Ishikawa (cell line): ENCODE measurements at regions not wholly inside any gene's neighbourhood (a gene's known extent, or its start where the extent isn't known, plus 50 kb on each side); places are given as distances from the start of the nearest gene placed in this dataset.

Experiments
- CEBPB ChIP-seq: IDR thresholded peaks from 2 replicates; pipeline ENCODE4 v1.6.1; 2012
- CREB1 ChIP-seq: IDR thresholded peaks from 2 replicates; pipeline ENCODE4 v1.6.1; 2012; ENCODE audit warnings: low read depth
- EGR1 ChIP-seq: IDR thresholded peaks from 2 replicates; pipeline ENCODE4 v1.6.1; 2012
- EP300 ChIP-seq: IDR thresholded peaks from 2 replicates; pipeline ENCODE4 v1.6.1; 2012; ENCODE audit warnings: borderline replicate concordance
- FOXM1 ChIP-seq: IDR thresholded peaks from 2 replicates; pipeline ENCODE4 v1.6.1; 2012; ENCODE audit warnings: low read depth, borderline replicate concordance
- MAX ChIP-seq: IDR thresholded peaks from 2 replicates; pipeline ENCODE4 v1.6.1; 2012
- NFIC ChIP-seq: IDR thresholded peaks from 2 replicates; pipeline ENCODE4 v1.6.1; 2012
- RAD21 ChIP-seq: IDR thresholded peaks from 2 replicates; pipeline ENCODE4 v1.6.1; 2012; ENCODE audit warnings: low read depth
- TAF1 ChIP-seq: IDR thresholded peaks from 2 replicates; pipeline ENCODE4 v1.6.1; 2012; ENCODE audit warnings: low read depth, mild to moderate bottlenecking
- TCF12 ChIP-seq: IDR thresholded peaks from 2 replicates; pipeline ENCODE4 v1.6.1; 2012; ENCODE audit warnings: low read depth
- TEAD4 ChIP-seq: IDR thresholded peaks from 2 replicates; pipeline ENCODE4 v1.6.1; 2012
- YY1 ChIP-seq: IDR thresholded peaks from 2 replicates; pipeline ENCODE4 v1.6.1; 2012; ENCODE audit warnings: low read depth
- ZBTB7A ChIP-seq: IDR thresholded peaks from 2 replicates; pipeline ENCODE4 v1.6.1; 2012; ENCODE audit warnings: low read depth
- TF ChIP-seq, protein P1 (sequence below): IDR thresholded peaks from 2 replicates; pipeline ENCODE4 v1.6.1; 2012; ENCODE audit warnings: low read depth, mild to moderate bottlenecking
- TF ChIP-seq, protein P2 (sequence below): IDR thresholded peaks from 2 replicates; pipeline ENCODE4 v1.6.1; 2012

DNA sequence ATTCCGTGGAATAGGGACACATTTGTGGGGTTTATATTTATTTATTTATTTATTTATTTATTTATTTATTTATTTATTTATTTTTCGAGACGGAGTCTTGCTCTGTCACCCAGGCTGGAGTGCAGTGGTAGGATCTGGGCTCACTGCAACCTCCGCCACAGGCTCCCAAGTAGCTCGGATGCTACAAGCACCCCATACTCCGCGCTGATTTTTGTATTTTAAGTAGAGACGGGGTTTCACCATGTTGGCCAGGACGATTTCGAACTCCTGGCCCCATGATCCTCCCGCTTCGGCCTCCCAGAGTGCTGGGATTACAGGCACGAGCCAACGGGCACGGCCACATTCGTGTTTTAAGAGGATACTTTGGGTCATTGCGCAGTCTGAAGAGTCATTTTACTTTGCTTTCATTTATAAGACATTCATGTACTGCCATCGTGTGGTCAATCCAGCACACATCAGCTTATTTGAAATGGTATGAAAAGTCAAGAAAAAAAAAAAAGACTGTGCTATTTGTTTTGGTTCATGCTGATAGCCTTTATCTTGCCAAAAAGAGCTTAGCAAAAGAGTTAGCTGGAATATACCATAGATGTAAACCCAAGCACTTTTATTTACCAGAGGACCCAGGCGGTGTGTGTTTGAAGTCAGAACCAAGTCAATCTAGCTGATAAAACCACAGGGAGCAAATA lies 1075.0 kb downstream of the EPHA3 start:
- TF ChIP-seq RAD21: peak; percentile 46

- TF ChIP-seq CREB1: no peak
- no peak for TF ChIP-seq TEAD4
- no peak for TF ChIP-seq YY1
- TF ChIP-seq, protein P1, sequence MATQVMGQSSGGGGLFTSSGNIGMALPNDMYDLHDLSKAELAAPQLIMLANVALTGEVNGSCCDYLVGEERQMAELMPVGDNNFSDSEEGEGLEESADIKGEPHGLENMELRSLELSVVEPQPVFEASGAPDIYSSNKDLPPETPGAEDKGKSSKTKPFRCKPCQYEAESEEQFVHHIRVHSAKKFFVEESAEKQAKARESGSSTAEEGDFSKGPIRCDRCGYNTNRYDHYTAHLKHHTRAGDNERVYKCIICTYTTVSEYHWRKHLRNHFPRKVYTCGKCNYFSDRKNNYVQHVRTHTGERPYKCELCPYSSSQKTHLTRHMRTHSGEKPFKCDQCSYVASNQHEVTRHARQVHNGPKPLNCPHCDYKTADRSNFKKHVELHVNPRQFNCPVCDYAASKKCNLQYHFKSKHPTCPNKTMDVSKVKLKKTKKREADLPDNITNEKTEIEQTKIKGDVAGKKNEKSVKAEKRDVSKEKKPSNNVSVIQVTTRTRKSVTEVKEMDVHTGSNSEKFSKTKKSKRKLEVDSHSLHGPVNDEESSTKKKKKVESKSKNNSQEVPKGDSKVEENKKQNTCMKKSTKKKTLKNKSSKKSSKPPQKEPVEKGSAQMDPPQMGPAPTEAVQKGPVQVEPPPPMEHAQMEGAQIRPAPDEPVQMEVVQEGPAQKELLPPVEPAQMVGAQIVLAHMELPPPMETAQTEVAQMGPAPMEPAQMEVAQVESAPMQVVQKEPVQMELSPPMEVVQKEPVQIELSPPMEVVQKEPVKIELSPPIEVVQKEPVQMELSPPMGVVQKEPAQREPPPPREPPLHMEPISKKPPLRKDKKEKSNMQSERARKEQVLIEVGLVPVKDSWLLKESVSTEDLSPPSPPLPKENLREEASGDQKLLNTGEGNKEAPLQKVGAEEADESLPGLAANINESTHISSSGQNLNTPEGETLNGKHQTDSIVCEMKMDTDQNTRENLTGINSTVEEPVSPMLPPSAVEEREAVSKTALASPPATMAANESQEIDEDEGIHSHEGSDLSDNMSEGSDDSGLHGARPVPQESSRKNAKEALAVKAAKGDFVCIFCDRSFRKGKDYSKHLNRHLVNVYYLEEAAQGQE: no peak
- TF ChIP-seq CEBPB: no peak
- TF ChIP-seq, protein P2, sequence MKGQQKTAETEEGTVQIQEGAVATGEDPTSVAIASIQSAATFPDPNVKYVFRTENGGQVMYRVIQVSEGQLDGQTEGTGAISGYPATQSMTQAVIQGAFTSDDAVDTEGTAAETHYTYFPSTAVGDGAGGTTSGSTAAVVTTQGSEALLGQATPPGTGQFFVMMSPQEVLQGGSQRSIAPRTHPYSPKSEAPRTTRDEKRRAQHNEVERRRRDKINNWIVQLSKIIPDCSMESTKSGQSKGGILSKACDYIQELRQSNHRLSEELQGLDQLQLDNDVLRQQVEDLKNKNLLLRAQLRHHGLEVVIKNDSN: no peak
- TF ChIP-seq ZBTB7A: no peak
- no peak for TF ChIP-seq EP300
- no peak for TF ChIP-seq TAF1
- TF ChIP-seq TCF12: no peak
- TF ChIP-seq RAD21: no peak
- no peak for TF ChIP-seq NFIC
- TF ChIP-seq EGR1: no peak
- TF ChIP-seq MAX: no peak
- TF ChIP-seq FOXM1: no peak
These were observed 1077.4 kb downstream of the EPHA3 start for GRCh38 chr3:90184861-90185260.

GRCh38 chr3:90221900-90222299 lies 1114.5 kb downstream of the EPHA3 start:
- TF ChIP-seq TAF1 (no peak), NFIC (no peak), ZBTB7A (no peak), EP300 (no peak), EGR1 (no peak)
- TF ChIP-seq, protein P2: no peak

- no peak for TF ChIP-seq FOXM1
- TF ChIP-seq, protein P1: no peak
These were observed 1134.1 kb downstream of the EPHA3 start for GRCh38 chr3:90241481-90241880.

GRCh38 chr3:90253131-90253530 lies 1145.7 kb downstream of the EPHA3 start:
- TF ChIP-seq YY1 (no peak), CREB1 (no peak), FOXM1 (no peak), EP300 (no peak), RAD21 (no peak), NFIC (no peak), MAX (no peak), TAF1 (no peak), TEAD4 (no peak), TCF12 (no peak), EGR1 (no peak)
- TF ChIP-seq, protein P2: no peak
